BJ (cell line): ENCODE measurements at regions not wholly inside any gene's neighbourhood (a gene's known extent, or its start where the extent isn't known, plus 50 kb on each side); places are given as distances from the start of the nearest gene placed in this dataset.

Experiments
- CTCF ChIA-PET: fragments of 350-600 bp; formaldehyde crosslinking; extraction: SDS; loops from one replicate; lab custom pipeline; 2021; ENCODE audit warnings: antibody characterized with exemption, inconsistent platforms; lab: Yijun Ruan, JAX
- POLR2A ChIA-PET: fragments of 300-600 bp; sonication (Branson Sonifier 250); formaldehyde crosslinking; extraction: SDS; loops from one replicate; lab custom pipeline; 2021; ENCODE audit warnings: antibody characterized with exemption; lab: Charles Lee
- DNase-seq: peaks from one replicate; pipeline ENCODE4 v3.0.0-alpha.2; 2011; ENCODE audit warnings: low read depth
- H3K27me3 ChIP-seq: 2 replicates; pipeline ENCODE4 v1.6.0; 2011; ENCODE audit warnings: low read length; ENCODE audit not compliant: control insufficient read depth, insufficient read depth
- H3K36me3 ChIP-seq: 2 replicates; pipeline ENCODE4 v1.5.1; 2011; ENCODE audit warnings: low read length; ENCODE audit not compliant: control insufficient read depth, insufficient read depth
- H3K4me3 ChIP-seq: 2 replicates; pipeline ENCODE4 v1.5.1; 2011; ENCODE audit warnings: low read depth, mild to moderate bottlenecking, control low read depth, low read length
- TF ChIP-seq, protein P1 (sequence below): IDR thresholded peaks from 2 replicates; pipeline ENCODE4 v1.5.1; 2011; ENCODE audit warnings: low read depth, mild to moderate bottlenecking, control low read depth, inconsistent platforms, low read length, moderate library complexity; ENCODE audit not compliant: insufficient read depth

DNA sequence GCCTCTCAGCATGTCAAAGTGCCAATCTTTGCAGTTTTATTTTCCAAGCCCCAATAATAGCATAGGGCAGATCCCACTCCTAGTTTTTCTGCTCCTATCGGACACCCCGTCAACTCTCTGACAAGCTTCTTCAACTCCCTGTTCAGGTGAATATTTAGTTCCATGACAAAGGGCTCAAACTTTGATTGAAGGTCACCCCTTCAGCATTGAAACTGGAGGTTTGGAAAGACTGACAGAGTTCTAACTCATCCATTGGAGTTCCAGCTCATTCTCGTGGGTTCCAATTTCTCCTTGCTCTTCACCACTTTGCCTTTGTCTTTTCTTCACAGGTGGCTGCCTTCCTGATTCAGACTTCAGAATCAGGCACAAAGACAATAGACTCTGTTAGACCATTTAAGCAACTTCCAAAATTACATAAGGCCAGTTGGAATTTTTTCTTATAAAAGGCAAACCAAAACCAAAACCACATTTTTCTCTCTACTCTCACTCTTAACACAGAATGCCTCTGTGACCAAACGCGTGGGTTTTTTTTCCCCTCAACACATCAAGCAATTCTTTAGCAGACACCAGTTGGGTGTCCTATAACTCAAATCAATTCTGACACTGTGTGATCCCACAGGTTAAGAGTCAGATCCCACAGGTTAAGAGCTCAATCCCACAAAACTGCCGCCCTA lies 169.3 kb upstream of the USP25 start:
- Histone ChIP-seq H3K27me3 (0 out of 2 replicates have a peak, but pooled peaks cover 1% of the 10 kb centered on the region), H3K4me3 (no peak overlapping the region), H3K36me3 (no peaks in the 10 kb centered on the region)
- TF ChIP-seq, protein P1, sequence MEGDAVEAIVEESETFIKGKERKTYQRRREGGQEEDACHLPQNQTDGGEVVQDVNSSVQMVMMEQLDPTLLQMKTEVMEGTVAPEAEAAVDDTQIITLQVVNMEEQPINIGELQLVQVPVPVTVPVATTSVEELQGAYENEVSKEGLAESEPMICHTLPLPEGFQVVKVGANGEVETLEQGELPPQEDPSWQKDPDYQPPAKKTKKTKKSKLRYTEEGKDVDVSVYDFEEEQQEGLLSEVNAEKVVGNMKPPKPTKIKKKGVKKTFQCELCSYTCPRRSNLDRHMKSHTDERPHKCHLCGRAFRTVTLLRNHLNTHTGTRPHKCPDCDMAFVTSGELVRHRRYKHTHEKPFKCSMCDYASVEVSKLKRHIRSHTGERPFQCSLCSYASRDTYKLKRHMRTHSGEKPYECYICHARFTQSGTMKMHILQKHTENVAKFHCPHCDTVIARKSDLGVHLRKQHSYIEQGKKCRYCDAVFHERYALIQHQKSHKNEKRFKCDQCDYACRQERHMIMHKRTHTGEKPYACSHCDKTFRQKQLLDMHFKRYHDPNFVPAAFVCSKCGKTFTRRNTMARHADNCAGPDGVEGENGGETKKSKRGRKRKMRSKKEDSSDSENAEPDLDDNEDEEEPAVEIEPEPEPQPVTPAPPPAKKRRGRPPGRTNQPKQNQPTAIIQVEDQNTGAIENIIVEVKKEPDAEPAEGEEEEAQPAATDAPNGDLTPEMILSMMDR = no peak
- ChIA-PET CTCF (no interaction called here), POLR2A (no interaction called here)
- no peak for DNase-seq

DNA sequence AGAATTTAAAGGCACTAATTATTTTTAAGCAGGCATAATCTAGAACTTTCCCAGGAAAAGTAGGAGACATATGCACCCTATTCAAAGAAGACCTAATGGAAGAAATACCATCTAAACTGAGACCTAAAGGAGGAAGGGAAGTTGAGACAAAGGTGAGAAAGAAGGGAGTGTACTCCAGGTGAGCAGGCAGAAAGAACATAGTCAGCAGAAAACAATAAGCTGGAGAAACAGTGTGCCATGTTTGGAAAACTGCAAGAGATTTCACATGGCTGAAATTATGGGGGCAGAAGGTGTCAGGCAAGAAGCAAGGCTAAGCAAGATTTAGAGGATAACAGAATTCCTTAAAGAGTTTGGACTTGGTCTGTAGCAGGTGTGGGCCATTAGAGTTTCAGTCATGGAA lies 167.0 kb upstream of the USP25 start:
- CTCF ChIA-PET = no interaction called here
- POLR2A ChIA-PET = no interaction called here
- no peak for DNase-seq

DNA sequence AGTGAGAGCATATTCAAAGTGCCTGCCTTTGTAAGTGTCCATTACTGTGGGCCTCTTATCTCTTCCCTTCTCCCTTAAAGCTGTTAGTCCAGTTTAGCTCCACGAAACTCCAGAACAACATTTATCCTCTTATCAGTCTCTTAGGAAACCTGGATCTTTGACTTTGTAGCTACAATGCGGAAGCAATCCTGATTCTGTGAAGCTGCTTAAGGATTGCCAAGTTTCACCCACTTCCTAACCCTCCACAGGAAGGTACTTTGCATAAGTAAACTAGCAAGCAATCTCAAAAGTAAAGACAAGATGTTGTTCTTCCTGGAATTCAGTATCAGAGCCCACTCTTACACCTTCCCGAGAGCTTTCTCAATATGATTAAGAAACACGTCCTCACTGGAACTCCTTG lies 164.9 kb upstream of the USP25 start:
- TF ChIP-seq, protein P1 = no peak

More for the DNA sequence above, 167.0 kb upstream of the USP25 start:
- H3K27me3 ChIP-seq = 0 out of 2 replicates have a peak, but pooled peaks cover 1% of the 10 kb centered on the region
- H3K4me3 ChIP-seq = no peak overlapping the region
- TF ChIP-seq, protein P1 = no peak
- no peaks in the 10 kb centered on the region for H3K36me3 ChIP-seq

GRCh38 chr21:15566703-15567102 lies 163.1 kb upstream of the USP25 start:
- CTCF ChIA-PET = interaction anchor here (1.1 kb wide), 1 partner anchor 14 kb away, joined by 4 read pairs; no protein-coding TSS in a partner anchor
- POLR2A ChIA-PET = no interaction called here
- Histone ChIP-seq H3K36me3 (no peaks in the 10 kb centered on the region), H3K4me3 (no peak overlapping the region), H3K27me3 (no peaks in the 10 kb centered on the region)
- TF ChIP-seq, protein P1 = no peak
- no peak for DNase-seq

More for the DNA sequence above, 164.9 kb upstream of the USP25 start:
- no peak for DNase-seq
- CTCF ChIA-PET = interaction anchor here (0.5 to 1.1 kb wide), 2 partner anchors 11 to 21 kb away, joined by 3 to 4 read pairs; no protein-coding TSS in a partner anchor
- H3K27me3 ChIP-seq = 0 out of 2 replicates have a peak, but pooled peaks cover 1% of the 10 kb centered on the region
- H3K36me3 ChIP-seq = no peaks in the 10 kb centered on the region
- POLR2A ChIA-PET = no interaction called here
- H3K4me3 ChIP-seq = no peak overlapping the region

GRCh38 chr21:15567191-15567590 lies 162.6 kb upstream of the USP25 start:
- DNase-seq = no peak
- H3K36me3 ChIP-seq = no peaks in the 10 kb centered on the region
- no peak overlapping the region for H3K4me3 ChIP-seq
- POLR2A ChIA-PET = no interaction called here
- CTCF ChIA-PET = interaction anchor here (1.1 kb wide), 1 partner anchor 14 kb away, joined by 4 read pairs; no protein-coding TSS in a partner anchor
- no peaks in the 10 kb centered on the region for H3K27me3 ChIP-seq
- TF ChIP-seq, protein P1 = no peak
